Prostate gland (tissue), 2 donors: ENCODE measurements at regions not wholly inside any gene's neighbourhood (a gene's known extent, or its start where the extent isn't known, plus 50 kb on each side); places are given as distances from the start of the nearest gene placed in this dataset.

Experiments used
- POLR2A ChIP-seq: fragments of 450-650 bp; IDR thresholded peaks from one replicate; pipeline ENCODE4 v1.6.1; 2016; ENCODE audit warnings: antibody characterized with exemption, mild to moderate bottlenecking
- TF ChIP-seq, protein P1 (sequence below), 4 experiments: fragments of 200-600 bp in 2 of 4; fragments of 450-650 bp in 2 of 4; sonication (generic) in 2 of 4; IDR thresholded peaks; 1 replicate in 3 of 4; 2 replicates in 1 of 4; pipeline ENCODE4 v1.5.1; 2016 to 2019; ENCODE audit warnings: antibody characterized with exemption in 4 of 4, mild to moderate bottlenecking in 2 of 4, moderate library complexity in 2 of 4

DNA sequence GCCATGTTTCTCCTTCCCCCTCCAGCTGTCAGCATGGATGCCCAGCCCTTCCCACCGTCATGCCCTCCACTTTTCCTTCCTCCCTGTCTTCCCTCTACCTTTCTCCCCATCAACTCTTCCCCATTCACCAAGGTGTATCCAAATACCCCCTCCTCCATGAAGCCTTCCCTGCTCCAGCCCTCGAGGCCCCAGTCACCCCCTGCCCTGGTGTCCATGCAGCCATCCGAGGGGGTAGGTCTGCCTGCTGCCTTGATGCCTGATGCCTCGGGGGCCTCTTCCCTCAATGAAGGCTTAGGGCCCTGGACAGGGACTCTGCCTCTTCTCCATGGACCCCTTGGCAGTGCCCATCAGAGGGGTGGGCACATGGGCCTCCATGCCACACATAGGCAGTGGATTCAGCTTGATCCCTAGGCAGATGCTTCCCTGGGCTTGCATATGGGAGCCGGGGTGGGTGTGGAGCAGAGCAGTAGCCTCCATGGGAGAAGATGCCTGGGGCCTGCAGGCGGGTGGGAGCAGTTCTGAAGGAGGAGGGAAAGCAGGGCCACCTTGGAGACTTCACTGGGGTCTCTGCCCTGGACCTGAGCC is 795.8 kb downstream of the BRD1 start:
- TF ChIP-seq, protein P1, sequence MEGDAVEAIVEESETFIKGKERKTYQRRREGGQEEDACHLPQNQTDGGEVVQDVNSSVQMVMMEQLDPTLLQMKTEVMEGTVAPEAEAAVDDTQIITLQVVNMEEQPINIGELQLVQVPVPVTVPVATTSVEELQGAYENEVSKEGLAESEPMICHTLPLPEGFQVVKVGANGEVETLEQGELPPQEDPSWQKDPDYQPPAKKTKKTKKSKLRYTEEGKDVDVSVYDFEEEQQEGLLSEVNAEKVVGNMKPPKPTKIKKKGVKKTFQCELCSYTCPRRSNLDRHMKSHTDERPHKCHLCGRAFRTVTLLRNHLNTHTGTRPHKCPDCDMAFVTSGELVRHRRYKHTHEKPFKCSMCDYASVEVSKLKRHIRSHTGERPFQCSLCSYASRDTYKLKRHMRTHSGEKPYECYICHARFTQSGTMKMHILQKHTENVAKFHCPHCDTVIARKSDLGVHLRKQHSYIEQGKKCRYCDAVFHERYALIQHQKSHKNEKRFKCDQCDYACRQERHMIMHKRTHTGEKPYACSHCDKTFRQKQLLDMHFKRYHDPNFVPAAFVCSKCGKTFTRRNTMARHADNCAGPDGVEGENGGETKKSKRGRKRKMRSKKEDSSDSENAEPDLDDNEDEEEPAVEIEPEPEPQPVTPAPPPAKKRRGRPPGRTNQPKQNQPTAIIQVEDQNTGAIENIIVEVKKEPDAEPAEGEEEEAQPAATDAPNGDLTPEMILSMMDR (IDR thresholded peaks at IDR 0.05): no peak
- no peak for TF ChIP-seq POLR2A
